DMS153 (cell line): ENCODE measurements at regions not wholly inside any gene's neighbourhood (a gene's known extent, or its start where the extent isn't known, plus 50 kb on each side); places are given as distances from the start of the nearest gene placed in this dataset.

Experiments used
- DNase-seq: peaks from one replicate; lab custom pipeline; 2025; lab: John Stamatoyannopoulos, UW

DNA sequence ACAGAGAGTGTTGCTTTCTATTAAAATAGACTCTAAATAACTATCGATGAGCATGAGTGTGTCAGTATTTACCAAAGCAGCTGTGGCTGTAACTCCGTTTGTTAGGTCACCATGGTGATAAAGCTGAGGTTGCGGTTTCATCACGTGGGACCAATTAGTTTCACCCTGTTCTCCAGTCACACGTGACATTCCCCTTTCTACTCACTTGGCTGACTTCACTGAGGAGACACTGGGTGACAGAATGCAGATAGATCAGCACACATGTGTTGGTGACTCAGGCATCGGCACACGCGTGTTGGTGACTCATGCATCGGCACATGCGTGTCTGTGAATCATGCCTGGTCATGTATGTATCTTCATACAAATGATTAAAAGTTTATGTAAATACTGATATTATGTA, 285.4 kb downstream of the THBS2 start:
- peak; percentile 94 for DNase-seq

DNA sequence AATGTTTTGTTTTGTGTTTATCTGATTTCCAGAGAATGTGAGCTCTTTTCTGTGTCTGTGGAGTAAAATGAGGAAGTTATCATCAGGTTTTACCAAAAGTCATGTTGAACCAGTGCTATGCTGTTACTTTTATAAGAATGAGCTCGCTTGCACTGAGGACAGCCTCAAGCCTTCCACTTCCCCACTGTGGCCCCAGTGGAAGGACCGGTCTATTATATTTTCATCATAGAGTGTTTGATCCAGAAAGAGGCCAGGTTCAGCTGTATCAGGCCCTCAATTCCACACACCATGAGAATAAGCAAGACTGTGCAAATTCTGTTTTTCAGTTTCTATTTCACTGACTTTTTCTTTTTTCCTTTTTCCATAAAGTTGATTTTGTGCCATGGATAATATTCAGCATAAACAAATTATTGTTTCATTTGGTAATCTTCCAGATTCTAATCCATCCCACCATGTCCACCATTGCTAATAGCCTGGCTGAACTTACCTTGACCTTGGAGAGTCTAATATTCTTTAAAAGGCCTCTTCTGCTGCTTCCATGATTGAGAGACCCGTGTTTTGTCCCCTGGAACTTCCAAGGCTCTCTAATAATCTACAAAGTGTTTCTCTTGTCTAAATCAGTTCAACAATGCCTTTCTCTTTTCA, 286.2 kb downstream of the THBS2 start:
- DNase-seq: no peak

DNA sequence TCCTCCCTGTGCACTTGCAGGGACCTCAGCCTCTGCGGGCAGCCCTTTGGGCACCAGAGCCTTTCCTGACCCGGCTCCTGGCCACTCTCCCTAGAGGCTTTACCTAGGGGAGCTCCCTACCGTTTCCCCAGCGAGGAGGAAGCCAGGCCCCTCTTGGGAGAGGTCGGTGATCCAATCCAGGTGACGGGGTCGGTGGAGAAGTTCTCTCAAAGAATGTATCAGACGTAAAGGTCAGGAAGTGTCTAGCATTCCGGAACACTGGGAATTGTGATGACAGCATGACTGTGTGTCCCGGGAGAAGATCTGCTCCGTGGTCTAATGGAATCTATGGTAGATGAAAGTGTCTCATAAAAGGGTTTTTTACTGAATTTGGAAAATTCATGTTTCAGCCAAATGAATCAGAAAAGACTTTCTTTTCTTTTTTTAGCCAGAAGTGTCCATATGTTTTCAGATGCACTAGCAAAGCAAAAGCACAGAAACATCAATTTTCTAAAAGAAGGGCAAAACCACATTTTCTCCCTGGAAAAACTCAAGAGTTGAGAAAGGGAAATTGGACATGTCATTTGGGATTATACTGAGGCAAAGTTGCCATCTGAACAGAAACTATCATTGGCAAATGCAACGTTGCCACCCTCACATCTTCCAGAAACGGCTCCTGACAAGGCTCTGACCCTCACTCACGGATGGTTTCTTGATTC, 289.4 kb downstream of the THBS2 start:
- DNase-seq: no peak

DNA sequence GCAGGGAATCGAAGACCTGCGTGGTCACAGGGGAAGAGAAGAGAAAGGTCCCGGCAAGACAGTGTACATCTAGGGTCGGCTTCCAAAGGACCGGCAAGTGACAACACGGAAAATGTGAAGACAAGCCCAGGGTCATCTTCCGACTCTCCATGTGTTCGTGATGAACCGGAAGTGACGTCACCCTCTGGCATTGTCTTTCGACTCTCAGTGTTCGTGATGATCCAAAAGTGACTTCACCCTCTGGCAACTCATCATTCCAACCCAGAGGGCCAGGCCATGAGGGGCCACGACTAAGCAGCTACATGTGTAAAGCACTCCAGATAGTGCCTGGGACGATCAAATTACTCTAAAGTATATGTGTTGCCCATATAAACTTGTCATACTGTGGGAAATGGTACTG, 290.8 kb downstream of the THBS2 start:
- DNase-seq: no peak

DNA sequence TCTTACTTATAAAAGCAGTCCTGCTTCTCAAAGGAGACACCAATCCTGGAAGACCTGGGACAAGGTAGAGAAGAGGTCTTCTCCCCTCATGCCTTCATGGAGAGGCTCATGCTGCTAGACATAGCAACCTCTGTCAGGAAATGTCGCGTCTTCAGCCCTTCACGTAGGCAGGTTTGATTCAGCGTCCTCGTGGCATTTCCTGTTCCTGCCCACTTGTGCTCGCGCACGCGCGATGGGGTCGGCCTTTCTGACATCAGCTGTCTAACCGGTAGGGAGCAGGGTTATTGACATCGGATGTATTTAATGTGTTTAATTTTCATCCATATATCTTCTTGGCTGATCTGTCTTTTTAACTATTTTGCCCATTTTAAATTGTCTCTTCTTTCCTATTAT, 292.4 kb downstream of the THBS2 start:
- DNase-seq: no peak

DNA sequence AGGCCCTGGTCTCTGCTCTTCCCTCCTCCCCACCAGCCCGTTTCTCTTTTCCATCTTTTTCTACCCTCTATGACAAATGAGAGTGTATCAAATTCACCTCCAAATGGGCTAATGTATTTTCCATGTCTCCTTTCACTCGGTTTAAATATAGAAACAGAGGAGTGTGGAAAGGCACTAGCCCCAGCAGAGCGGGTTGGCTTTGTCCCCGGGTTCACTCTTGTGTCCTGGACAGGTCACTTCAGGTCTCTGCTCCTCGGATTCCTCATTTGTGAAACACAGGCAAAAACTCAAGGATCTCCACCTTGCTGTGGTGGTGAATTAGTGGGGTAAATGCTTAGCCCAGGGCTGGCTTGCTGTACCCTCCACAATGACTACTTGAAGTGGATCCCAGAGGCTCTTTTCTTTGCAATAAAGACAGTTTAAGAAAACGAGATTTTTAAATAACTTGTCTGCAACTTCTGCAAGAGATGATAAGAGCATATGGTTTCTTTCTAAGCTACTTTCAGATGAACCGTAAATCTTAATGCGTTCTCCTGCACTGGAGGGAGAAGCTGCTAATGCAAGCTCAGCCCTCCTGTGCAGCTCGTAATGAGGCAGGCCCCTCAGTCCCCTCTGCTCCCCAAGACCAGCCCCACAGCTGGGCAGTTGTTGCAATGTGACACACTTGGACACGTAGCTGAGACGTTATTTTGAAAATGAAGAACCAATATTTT, 292.9 kb downstream of the THBS2 start:
- no peak for DNase-seq

DNA sequence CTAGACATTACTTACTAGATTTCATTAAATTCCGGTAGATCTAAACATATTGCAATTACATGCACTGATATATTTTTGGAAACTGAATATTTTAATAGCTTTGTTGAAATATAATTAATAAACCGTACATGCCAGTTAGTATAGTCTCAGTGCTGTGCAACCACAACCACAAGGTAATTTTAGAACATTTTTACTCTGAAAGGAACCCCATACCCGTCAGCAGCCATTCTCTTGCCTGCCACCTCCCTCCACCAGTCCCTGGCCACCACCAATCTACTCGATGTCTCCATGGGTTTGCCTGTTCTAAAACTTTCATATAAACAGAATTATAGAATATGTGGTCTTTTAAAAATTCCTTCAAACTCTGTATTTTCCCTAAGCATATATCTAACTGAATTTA, 293.9 kb downstream of the THBS2 start:
- no peak for DNase-seq

DNA sequence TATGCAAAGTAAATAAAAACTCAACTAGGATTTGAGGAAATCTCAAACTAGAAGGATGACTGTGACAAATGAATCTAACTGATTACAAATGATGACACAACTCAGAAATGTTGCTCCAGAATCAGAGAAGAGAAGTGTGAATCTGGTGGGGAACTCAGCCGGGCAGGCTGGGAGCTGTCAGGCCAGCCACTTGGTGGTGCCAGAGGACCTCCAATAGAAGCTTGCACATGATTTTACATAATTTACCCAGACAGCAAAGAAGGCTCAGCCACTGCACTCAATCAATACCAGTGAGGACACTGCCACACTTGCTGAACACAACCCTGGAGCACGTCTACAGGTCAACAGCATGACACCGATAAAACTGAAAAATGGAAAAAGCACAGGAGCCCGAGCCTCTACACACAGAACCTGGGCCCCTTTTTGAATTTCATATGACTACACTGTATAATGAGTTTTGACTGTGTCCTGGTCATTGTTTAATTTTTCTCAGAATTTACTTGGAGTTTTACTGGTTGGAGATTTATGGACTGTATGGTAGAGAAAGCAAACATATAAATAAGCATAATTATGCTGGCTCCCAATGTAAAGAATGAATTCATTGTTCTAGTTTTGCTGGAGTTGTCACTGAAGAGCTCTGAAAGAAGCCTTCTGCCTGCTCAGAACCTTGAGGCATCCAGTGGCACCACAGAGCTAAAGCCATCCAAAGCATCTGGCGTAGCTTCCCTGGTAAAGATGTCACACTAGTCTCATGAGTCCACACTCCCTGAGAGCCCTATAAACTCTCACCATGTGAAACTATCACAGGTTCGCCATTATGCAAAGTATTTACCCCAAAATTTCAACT, 296.5 kb downstream of the THBS2 start:
- peak; percentile 38 for DNase-seq

DNA sequence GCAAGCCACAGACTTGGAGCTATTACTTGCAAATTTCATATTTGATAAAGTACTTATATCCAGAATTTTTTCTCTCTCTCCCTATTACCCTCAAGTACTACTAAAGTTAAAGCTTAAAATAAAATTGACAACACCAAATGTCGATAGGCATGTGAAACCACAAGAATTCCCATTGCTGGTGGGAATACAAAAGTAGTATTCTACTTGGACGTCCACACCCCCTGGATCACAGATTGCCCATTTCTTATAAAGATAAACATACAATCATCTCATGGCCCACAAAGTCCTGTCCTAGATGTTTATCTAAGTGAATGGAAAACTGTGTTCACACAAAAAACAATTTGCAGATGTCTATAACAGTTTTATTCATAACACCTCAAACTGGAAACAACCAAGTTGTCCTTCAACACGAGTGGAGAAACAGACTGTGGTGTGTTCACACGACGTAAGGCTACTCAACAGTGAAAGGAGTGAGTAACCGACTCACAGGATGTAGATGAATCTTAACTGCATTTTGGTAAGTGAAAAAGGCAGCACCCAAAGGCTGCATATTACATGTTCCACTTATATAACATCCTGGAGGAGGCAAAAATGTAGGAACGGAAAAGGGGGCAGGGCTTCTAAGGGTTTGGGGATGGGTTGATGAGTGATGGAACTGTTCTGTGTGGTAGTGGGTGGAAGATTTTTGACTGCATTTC, 297.4 kb downstream of the THBS2 start:
- DNase-seq: no peak

DNA sequence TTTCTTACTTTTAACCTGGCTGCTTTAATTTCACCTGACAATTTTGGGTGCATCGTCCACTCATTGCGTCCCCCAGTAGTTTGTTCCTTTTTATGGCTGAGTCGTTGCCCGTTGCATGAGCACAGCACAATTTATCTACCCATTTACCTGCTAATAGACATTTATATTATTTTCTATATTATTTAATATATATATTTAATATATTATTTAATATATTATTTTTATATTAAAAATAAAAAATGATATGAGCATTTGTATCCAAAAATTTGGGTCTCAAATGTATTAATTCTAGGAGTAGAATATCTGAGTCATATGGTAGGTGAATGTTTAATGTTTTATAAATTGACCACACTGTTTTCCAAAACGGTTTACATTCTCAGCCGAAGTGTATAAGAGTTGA, 300.2 kb downstream of the THBS2 start:
- no peak for DNase-seq

DNA sequence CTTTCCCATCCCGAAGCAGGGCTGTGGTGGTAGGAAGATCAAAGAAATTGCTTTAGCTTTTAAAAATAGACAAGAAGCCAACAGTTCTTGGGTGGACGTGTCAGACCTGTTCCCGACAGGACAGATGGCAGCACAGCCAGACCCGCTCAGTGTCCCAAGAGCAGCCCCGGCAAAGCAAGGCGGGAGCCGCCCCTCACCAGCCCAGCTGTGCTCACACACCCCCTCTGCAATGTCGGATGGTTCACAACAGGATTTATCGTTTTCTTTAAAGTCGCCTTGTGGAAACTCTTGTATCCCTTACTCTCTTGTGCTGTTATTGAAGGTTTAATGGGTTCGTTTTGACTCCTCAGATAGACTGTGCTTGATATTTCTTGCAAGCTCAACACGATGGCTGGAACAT, 302.4 kb downstream of the THBS2 start:
- no peak for DNase-seq

DNA sequence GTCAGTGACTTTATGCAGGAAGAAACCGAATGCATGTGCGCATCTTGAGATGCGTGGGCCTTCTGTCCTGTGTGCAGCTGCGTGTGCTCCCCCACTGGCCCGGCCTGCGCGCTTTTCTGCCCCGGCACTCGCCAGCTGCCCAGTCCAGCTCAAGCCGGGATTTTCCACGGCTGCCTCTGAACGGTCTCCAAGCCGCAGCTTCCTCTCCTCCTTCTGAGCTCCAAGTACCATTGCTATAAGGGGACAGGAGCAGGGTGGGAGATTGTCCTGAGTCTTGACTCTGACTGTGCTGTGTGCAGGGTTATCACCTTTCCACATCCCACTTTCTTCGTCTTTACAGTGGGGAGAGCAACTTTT, 302.8 kb downstream of the THBS2 start:
- no peak for DNase-seq

DNA sequence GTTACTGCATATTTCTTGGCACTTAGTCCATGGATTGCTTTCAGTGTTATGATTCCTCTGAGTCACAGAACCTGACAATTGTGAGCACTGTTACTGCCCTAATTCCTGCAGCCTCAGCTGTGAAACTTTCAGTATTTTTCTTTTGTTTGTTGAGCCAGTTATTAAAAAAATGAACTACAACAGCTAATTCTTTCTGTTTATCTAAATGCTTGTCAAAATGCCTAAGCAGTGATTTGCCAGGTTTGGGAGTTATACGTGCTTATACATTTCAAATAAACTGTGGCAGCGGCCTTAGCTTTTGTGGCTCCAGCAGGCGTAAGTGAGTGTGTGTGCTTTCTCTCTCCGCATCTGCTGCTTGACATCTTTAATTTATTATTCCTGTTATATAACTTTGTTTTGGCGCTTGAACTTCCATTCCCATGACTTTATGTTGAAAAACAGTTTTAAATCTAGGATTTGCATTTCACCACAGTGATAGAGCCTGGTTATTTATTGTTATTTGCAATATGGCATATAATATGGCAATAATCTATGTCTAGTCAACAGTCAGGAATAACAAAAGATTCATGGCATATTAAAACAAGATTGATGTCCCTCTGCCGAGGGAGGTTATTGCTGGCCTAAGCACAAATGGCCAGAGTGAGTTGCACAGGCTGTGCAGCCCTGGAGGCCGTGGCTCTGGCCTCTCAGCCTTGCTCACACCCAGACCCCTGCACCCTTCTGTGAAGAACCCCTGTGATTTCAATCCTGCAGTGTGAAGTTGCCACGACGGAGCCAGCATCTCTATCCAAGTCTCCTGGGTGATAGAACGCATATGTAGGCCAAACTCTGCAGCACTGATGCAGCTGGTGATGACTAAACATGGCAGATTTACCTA, 303.4 kb downstream of the THBS2 start:
- DNase-seq: no peak

DNA sequence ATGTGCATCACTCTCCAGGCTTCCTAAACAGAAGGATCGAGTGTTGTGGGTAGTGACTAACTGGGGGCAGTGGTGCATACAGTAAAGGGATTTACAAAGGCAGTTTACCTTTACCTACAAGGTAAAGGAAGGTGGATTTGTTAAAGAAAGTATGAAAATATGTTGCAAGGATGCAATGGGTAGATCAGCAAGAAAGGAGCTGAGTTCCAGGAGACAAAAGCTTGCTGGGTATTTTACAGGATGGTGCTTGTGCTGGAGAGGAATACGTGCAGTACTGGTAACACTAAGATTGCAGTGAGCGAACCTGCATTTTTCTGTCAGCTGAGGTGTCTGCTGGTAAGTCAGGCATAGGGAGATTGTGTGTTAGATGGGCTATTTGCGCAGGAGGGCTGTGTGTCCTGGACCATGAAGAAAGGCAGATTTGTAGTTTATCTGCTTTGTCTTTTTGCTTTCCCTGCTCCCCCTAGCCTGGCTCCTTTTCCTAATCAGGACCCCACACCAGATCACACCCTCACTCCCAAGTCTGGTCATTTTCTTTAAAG, 304.6 kb downstream of the THBS2 start:
- no peak for DNase-seq

DNA sequence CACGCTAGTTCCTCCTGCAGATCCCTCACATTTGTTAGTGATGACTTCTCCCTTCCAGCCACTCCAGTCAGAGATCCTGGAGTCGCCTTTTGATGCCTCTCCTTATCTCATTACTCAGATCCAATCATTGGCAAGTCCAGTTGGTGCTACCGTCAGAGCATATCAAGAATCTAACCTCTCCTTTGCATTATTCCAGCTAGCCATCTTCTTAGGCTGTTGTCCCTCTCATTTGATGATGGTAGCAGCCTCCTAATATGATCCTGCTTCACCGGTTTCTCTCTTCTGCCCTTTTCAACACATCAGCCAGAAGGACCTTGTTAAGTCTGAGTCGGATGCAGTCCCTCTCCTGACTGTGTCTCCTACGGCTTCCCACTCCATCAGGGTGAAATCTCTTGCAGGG, 305.6 kb downstream of the THBS2 start:
- DNase-seq: no peak

DNA sequence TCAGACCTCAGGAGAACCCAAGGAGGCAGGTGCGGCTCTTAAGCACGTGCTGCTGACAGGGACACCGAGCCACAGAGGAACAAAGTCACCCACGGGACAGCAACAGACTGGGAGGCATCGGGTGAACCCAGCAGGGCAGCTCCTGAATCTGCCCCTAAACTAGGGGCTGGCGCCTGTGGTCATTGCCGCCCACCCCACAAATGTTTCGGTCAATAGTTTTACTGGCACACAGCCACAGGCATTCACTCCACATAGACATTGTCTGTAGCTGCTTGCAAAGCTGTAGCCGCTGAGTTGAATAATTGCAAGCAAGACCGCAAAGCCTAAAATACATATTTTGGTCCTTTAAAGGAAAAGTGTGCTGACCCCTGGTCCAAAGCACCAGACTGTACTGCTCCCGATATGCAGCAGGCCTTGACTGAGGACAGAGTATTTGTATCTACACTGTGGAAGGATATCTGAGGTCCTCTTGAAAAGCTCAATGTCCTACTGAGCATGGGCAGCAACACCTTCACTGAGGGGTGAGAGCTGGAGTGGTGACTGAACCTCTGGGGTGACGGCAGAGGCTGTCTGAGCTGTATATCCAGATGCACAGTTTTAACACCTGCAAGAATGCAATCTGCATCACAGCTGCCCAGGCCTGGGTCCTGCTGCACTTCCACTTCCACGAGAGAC, 310.3 kb downstream of the THBS2 start:
- DNase-seq: no peak

DNA sequence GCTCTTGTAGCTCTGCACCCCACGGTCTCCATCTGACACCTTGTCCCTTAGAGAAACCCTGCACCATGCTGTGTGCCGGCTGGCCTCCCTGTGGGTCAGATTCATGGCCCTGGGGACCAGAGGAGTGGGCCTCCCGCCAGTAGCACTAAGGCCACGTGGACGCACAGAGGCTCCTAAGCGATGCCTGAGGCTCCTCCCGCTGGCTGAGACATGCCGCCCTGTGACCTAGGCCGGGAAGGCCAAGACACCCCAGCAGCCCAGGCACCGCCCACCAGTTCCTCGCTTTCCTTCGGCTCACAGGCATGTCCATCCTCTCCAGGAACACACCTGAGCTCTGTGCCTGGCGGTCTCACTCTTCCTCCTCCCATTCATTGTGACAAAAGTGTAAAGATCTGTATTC, 311.0 kb downstream of the THBS2 start:
- DNase-seq: no peak

DNA sequence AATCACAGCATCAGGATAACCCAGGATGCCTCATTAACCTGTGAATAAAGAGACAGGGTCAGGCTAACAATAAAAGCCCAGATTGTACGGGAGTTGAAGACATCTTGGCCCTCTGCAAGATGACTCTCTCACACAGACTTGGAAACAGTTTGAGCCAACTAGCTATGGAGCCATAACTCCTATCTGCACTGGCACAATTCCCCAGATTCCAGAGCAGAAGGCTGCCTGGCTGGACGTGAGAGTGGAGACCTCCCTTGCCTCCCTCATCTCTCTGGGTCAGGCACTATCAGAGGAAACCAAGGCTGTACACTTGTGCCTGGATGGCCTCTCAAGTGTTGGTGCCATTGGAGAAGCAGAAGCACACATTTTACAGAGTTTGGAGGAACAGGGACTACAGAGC, 312.6 kb downstream of the THBS2 start:
- no peak for DNase-seq

DNA sequence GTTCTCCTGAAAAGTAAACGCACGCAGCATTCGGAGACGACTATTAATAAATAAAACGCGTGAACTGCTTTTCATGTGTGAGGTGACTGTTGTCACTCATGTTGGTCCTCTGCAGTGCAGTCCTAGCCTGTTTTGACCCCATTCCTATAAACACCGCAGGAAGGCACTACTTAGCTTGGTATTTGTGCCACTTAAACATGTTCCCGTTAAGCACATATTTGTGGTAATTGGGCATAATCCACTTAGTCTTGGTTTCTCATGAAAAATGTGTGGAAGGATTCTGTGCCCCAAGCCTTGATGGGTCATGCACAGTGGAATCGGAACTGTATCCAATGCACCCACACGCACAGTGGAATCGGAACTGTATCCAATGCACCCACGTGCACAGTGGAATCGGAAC, 313.9 kb downstream of the THBS2 start:
- DNase-seq: no peak

DNA sequence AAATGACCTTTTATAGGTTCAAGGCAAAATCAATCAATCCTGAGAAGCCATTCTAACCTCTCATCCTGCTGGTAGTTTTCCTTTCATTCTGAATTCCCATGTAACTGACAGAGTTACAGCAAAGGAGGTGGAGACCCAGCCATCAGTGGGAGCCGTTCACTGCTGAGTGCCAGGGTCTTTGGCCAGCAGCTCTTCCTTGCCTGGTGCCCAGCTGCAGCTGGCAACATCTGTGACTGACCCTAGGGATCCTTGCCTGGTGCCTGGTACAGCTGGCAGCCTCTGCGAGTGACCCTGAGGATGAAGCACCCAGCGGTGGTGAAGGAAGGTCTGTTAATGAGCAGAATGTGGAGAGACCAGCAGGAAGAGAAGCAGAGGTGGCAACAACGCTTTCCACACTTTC, 314.6 kb downstream of the THBS2 start:
- no peak for DNase-seq
